ENCODE measurements at regions not wholly inside any gene's neighbourhood (a gene's known extent, or its start where the extent isn't known, plus 50 kb on each side); places are given as distances from the start of the nearest gene placed in this dataset.

GRCh38 chr12:65561798-65562382 lies 262.4 kb upstream of the HMGA2 start (continued):
- TF ChIP-seq AR (CRISPR knock-in tag; IDR thresholded peaks at IDR 0.05) = no peak
- no peak for TF ChIP-seq ARID4B (CRISPR knock-in tag; IDR thresholded peaks at IDR 0.05; ENCODE audit: borderline replicate concordance)
- no peak for TF ChIP-seq TP53 (CRISPR knock-in tag; IDR thresholded peaks at IDR 0.05)
- no peak for TF ChIP-seq CTCF (IDR thresholded peaks at IDR 0.05)

- Mint-ChIP-seq H3K27ac (peak overlapping the region; percentile 8; the same call in 1 of the 2 replicates), H3K27me3 (ENCODE audit: low read depth) (no peaks in the 10 kb centered on the region; the same call in 1 of the 2 replicates), H3K4me3 (no peak overlapping the region), H3K9me3 (peaks cover 7% of the 10 kb centered on the region), H3K4me1 (peaks cover 11% of the 10 kb centered on the region), H3K36me3 (no peaks in the 10 kb centered on the region)
- ATAC-seq (peak; percentile 44), DNase-seq (ENCODE audit: low spot score) (no peak)
- TF ChIP-seq ETV6 (CRISPR knock-in tag; IDR thresholded peaks at IDR 0.05) (no peak), CREB1 (CRISPR knock-in tag; IDR thresholded peaks at IDR 0.05) (no peak), ZMAT4 (CRISPR knock-in tag; IDR thresholded peaks at IDR 0.05) (no peak), ATF3 (CRISPR knock-in tag; conservative IDR thresholded peaks at IDR 0.05) (no peak), RORB (CRISPR knock-in tag; IDR thresholded peaks at IDR 0.05) (no peak)
- ChIA-PET POLR2A (no interaction called here), CTCF (interaction anchor here (1.7 to 3.2 kb wide), 2 partner anchors 9 to 37 kb away, joined by 7 to 19 read pairs; no protein-coding TSS in a partner anchor)
Observed at GRCh38 chr12:65565601-65566560, 258.4 kb upstream of the HMGA2 start.

- CTCF ChIA-PET = interaction anchor here (1.7 to 3.2 kb wide), 2 partner anchors 10 to 36 kb away, joined by 7 to 19 read pairs; no protein-coding TSS in a partner anchor
- no peak overlapping the region for H3K27ac Mint-ChIP-seq
- POLR2A ChIA-PET = no interaction called here
- DNase-seq (ENCODE audit: low spot score) (no peak), ATAC-seq (no peak)
- H3K27me3 Mint-ChIP-seq (ENCODE audit: low read depth) = no peaks in the 10 kb centered on the region; the same call in 1 of the 2 replicates
- peaks cover 7% of the 10 kb centered on the region for H3K9me3 Mint-ChIP-seq
- H3K36me3 Mint-ChIP-seq = no peaks in the 10 kb centered on the region
- H3K4me1 Mint-ChIP-seq = peaks cover 11% of the 10 kb centered on the region
- H3K4me3 Mint-ChIP-seq = no peak overlapping the region
- TF ChIP-seq ZNF263 (CRISPR knock-in tag; IDR thresholded peaks at IDR 0.05; ENCODE audit: low read depth) = no peak
- no peak for TF ChIP-seq MAX (CRISPR knock-in tag; IDR thresholded peaks at IDR 0.05)
- TF ChIP-seq SOX15 (CRISPR knock-in tag; IDR thresholded peaks at IDR 0.05) = no peak
- TF ChIP-seq NFYB (CRISPR knock-in tag; conservative IDR thresholded peaks at IDR 0.05; ENCODE audit: low read depth) = no peak
- no peak for TF ChIP-seq NR3C1 (CRISPR knock-in tag; conservative IDR thresholded peaks at IDR 0.05; ENCODE audit: low read depth)
- TF ChIP-seq E2F1 (CRISPR knock-in tag; IDR thresholded peaks at IDR 0.05) = no peak
- TF ChIP-seq CREB1 (CRISPR knock-in tag; IDR thresholded peaks at IDR 0.05) = no peak
- TF ChIP-seq PREB (CRISPR knock-in tag; IDR thresholded peaks at IDR 0.05; ENCODE audit: borderline replicate concordance) = no peak
- no peak for TF ChIP-seq MLX (CRISPR knock-in tag; IDR thresholded peaks at IDR 0.05)
Observed at GRCh38 chr12:65566751-65567150, 257.5 kb upstream of the HMGA2 start.
